ENCODE measurements at regions not wholly inside any gene's neighbourhood (a gene's known extent, or its start where the extent isn't known, plus 50 kb on each side); places are given as distances from the start of the nearest gene placed in this dataset.

- Histone ChIP-seq H3K4me1 (ENCODE audit: control insufficient read depth in 2 of 2, insufficient read depth in 1 of 2, low read depth in 1 of 2, low read length in 2 of 2) (peaks cover 0 to 9% of the 10 kb centered on the region in 2 donors), H3K9me3 (replicated peaks in 1 of 2; ENCODE audit: control insufficient read depth in 2 of 2, insufficient read depth in 1 of 2, low read depth in 1 of 2, low read length in 2 of 2) (peaks cover 0 to 1% of the 10 kb centered on the region in 2 donors), H3K9ac (ENCODE audit: low read depth, low read length, poor library complexity) (no peak overlapping the region), H3K27me3 (ENCODE audit: control insufficient read depth in 3 of 3, insufficient read depth in 3 of 3, low read depth in 1 of 3, low read length in 3 of 3) (peaks cover 0 to 7% (median 0%) of the 10 kb centered on the region in 3 experiments), H2AK5ac (ENCODE audit: low read depth, low read length) (no peak overlapping the region), H3K4ac (ENCODE audit: low read length) (no peak overlapping the region), H2BK15ac (ENCODE audit: low read length) (no peak overlapping the region), H3K36me3 (replicated peaks in 1 of 2; ENCODE audit: control insufficient read depth in 2 of 2, insufficient read depth in 2 of 2, low read length in 2 of 2) (no peaks in the 10 kb centered on the region), H2BK120ac (ENCODE audit: low read depth, low read length) (no peak overlapping the region), H3K79me1 (ENCODE audit: low read depth, low read length) (no peaks in the 10 kb centered on the region), H3K4me3 (ENCODE audit: low read length in 2 of 2) (no peak overlapping the region), H3K4me2 (ENCODE audit: insufficient read depth, low read length, poor library complexity, severe bottlenecking) (no peak overlapping the region), H4K91ac (ENCODE audit: low read depth, low read length, poor library complexity) (no peak overlapping the region), H2BK12ac (ENCODE audit: low read length) (no peak overlapping the region), H3K18ac (ENCODE audit: low read length) (no peak overlapping the region), H2AFZ (ENCODE audit: low read length) (no peak overlapping the region), H3K23ac (ENCODE audit: low read depth, low read length, poor library complexity) (no peak overlapping the region), H2BK5ac (ENCODE audit: low read length) (no peak overlapping the region), H4K8ac (ENCODE audit: low read depth, low read length) (no peak overlapping the region), H3K14ac (ENCODE audit: low read length) (no peak overlapping the region), H3K27ac (replicated peaks; ENCODE audit: low read length) (no peak overlapping the region)
- WGBS, 2 donors (ENCODE audit: extremely low coverage in 2 of 2, insufficient read length in 2 of 2, insufficient replicate concordance in 1 of 2), result no CpG with 5 or more reads among the region's 2 CpGs
- no peak for DNase-seq (ENCODE audit: low spot score)
Measured at GRCh38 chr14:94977016-94977415, 180.3 kb downstream of the DICER1 start.

- Histone ChIP-seq H2BK12ac (ENCODE audit: low read length) (no peak overlapping the region), H3K23ac (ENCODE audit: low read depth, low read length, poor library complexity) (no peak overlapping the region), H3K9me3 (replicated peaks in 1 of 2; ENCODE audit: control insufficient read depth in 2 of 2, insufficient read depth in 1 of 2, low read depth in 1 of 2, low read length in 2 of 2) (peaks cover 0 to 1% of the 10 kb centered on the region in 2 donors), H2AFZ (ENCODE audit: low read length) (no peak overlapping the region), H3K27ac (replicated peaks; ENCODE audit: low read length) (no peak overlapping the region), H3K4ac (ENCODE audit: low read length) (no peak overlapping the region), H3K79me1 (ENCODE audit: low read depth, low read length) (no peaks in the 10 kb centered on the region), H3K4me2 (ENCODE audit: insufficient read depth, low read length, poor library complexity, severe bottlenecking) (no peak overlapping the region), H3K27me3 (ENCODE audit: control insufficient read depth in 3 of 3, insufficient read depth in 3 of 3, low read depth in 1 of 3, low read length in 3 of 3) (peaks cover 0 to 7% (median 0%) of the 10 kb centered on the region in 3 experiments), H3K4me3 (ENCODE audit: low read length in 2 of 2) (no peak overlapping the region), H2AK5ac (ENCODE audit: low read depth, low read length) (no peak overlapping the region), H3K18ac (ENCODE audit: low read length) (no peak overlapping the region), H4K91ac (ENCODE audit: low read depth, low read length, poor library complexity) (no peak overlapping the region), H2BK120ac (ENCODE audit: low read depth, low read length) (no peak overlapping the region), H3K36me3 (replicated peaks in 1 of 2; ENCODE audit: control insufficient read depth in 2 of 2, insufficient read depth in 2 of 2, low read length in 2 of 2) (no peaks in the 10 kb centered on the region), H2BK15ac (ENCODE audit: low read length) (no peak overlapping the region), H3K4me1 (ENCODE audit: control insufficient read depth in 2 of 2, insufficient read depth in 1 of 2, low read depth in 1 of 2, low read length in 2 of 2) (peaks cover 0 to 10% of the 10 kb centered on the region in 2 donors), H3K9ac (ENCODE audit: low read depth, low read length, poor library complexity) (no peak overlapping the region), H4K8ac (ENCODE audit: low read depth, low read length) (no peak overlapping the region), H2BK5ac (ENCODE audit: low read length) (no peak overlapping the region), H3K14ac (ENCODE audit: low read length) (no peak overlapping the region)
- no CpG with 5 or more reads among the region's 1 CpG for WGBS, 2 donors (ENCODE audit: extremely low coverage in 2 of 2, insufficient read length in 2 of 2, insufficient replicate concordance in 1 of 2)
- no peak for DNase-seq (ENCODE audit: low spot score)
Measured at GRCh38 chr14:94975366-94975765, 182.0 kb downstream of the DICER1 start.

DNA sequence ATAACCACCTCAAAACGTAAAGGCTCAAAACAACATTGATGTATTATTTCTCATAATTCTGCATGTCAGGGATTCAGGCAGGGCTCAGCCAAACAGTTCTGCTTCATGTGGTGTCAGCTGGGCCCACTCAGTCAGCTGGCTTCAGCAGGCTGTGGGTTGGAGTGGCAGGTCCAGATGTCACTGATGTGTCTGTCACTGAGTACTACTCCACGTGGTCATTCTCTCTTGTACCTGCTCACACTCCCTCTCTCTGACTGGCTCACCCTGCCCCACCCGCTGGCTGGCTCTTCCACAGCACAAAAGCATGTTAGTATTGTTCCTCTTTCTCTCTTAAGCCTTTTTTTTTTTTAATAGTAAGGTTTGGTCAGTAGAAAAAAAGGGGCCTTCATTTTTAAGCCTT, 182.4 kb downstream of the DICER1 start:
- WGBS, 2 donors (ENCODE audit: extremely low coverage in 2 of 2, insufficient read length in 2 of 2, insufficient replicate concordance in 1 of 2), result no CpG with 5 or more reads among the region's 3 CpGs
- Histone ChIP-seq H3K79me1 (ENCODE audit: low read depth, low read length) (no peaks in the 10 kb centered on the region), H2BK15ac (ENCODE audit: low read length) (no peak overlapping the region), H2AFZ (ENCODE audit: low read length) (no peak overlapping the region), H2BK12ac (ENCODE audit: low read length) (no peak overlapping the region), H2BK5ac (ENCODE audit: low read length) (no peak overlapping the region), H2AK5ac (ENCODE audit: low read depth, low read length) (no peak overlapping the region), H3K4me3 (ENCODE audit: low read length in 2 of 2) (no peak overlapping the region), H4K91ac (ENCODE audit: low read depth, low read length, poor library complexity) (no peak overlapping the region), H3K18ac (ENCODE audit: low read length) (no peak overlapping the region), H3K9ac (ENCODE audit: low read depth, low read length, poor library complexity) (no peak overlapping the region), H2BK120ac (ENCODE audit: low read depth, low read length) (no peak overlapping the region), H3K4me1 (ENCODE audit: control insufficient read depth in 2 of 2, insufficient read depth in 1 of 2, low read depth in 1 of 2, low read length in 2 of 2) (peaks cover 0 to 6% of the 10 kb centered on the region in 2 donors), H3K14ac (ENCODE audit: low read length) (no peak overlapping the region), H3K4ac (ENCODE audit: low read length) (no peak overlapping the region), H3K36me3 (replicated peaks in 1 of 2; ENCODE audit: control insufficient read depth in 2 of 2, insufficient read depth in 2 of 2, low read length in 2 of 2) (no peaks in the 10 kb centered on the region), H3K27me3 (ENCODE audit: control insufficient read depth in 3 of 3, insufficient read depth in 3 of 3, low read depth in 1 of 3, low read length in 3 of 3) (peaks cover 0 to 7% (median 0%) of the 10 kb centered on the region in 3 experiments), H3K27ac (replicated peaks; ENCODE audit: low read length) (no peak overlapping the region), H4K8ac (ENCODE audit: low read depth, low read length) (no peak overlapping the region), H3K23ac (ENCODE audit: low read depth, low read length, poor library complexity) (no peak overlapping the region), H3K9me3 (replicated peaks in 1 of 2; ENCODE audit: control insufficient read depth in 2 of 2, insufficient read depth in 1 of 2, low read depth in 1 of 2, low read length in 2 of 2) (peaks cover 0 to 1% of the 10 kb centered on the region in 2 donors), H3K4me2 (ENCODE audit: insufficient read depth, low read length, poor library complexity, severe bottlenecking) (no peak overlapping the region)
- DNase-seq (ENCODE audit: low spot score), result no peak

- H3K4me2 ChIP-seq (ENCODE audit: insufficient read depth, low read length, poor library complexity, severe bottlenecking), result no peak overlapping the region
Measured at GRCh38 chr14:94974422-94974821, 182.9 kb downstream of the DICER1 start.

More at GRCh38 chr14:94974422-94974821, 182.9 kb downstream of the DICER1 start:
- no peak overlapping the region for H2AK5ac ChIP-seq (ENCODE audit: low read depth, low read length)
- no peak overlapping the region for H3K14ac ChIP-seq (ENCODE audit: low read length)
- no peak overlapping the region for H3K4me3 ChIP-seq (ENCODE audit: low read length in 2 of 2)
- no peak overlapping the region for H3K23ac ChIP-seq (ENCODE audit: low read depth, low read length, poor library complexity)
- no peak overlapping the region for H4K8ac ChIP-seq (ENCODE audit: low read depth, low read length)
- no peak overlapping the region for H4K91ac ChIP-seq (ENCODE audit: low read depth, low read length, poor library complexity)
- WGBS, 2 donors (ENCODE audit: extremely low coverage in 2 of 2, insufficient read length in 2 of 2, insufficient replicate concordance in 1 of 2), result no CpG with 5 or more reads among the region's 2 CpGs
- no peak for DNase-seq (ENCODE audit: low spot score)
- H3K4me1 ChIP-seq (ENCODE audit: control insufficient read depth in 2 of 2, insufficient read depth in 1 of 2, low read depth in 1 of 2, low read length in 2 of 2), result peaks cover 0 to 4% of the 10 kb centered on the region in 2 donors
- no peak overlapping the region for H3K27ac ChIP-seq (replicated peaks; ENCODE audit: low read length)
- H2BK12ac ChIP-seq (ENCODE audit: low read length), result no peak overlapping the region
- no peak overlapping the region for H2BK5ac ChIP-seq (ENCODE audit: low read length)
- H3K79me1 ChIP-seq (ENCODE audit: low read depth, low read length), result no peaks in the 10 kb centered on the region
- no peaks in the 10 kb centered on the region for H3K36me3 ChIP-seq (replicated peaks in 1 of 2; ENCODE audit: control insufficient read depth in 2 of 2, insufficient read depth in 2 of 2, low read length in 2 of 2)
- H3K9me3 ChIP-seq (replicated peaks in 1 of 2; ENCODE audit: control insufficient read depth in 2 of 2, insufficient read depth in 1 of 2, low read depth in 1 of 2, low read length in 2 of 2), result peaks cover 0 to 1% of the 10 kb centered on the region in 2 donors
- H3K9ac ChIP-seq (ENCODE audit: low read depth, low read length, poor library complexity), result no peak overlapping the region
- peaks cover 0 to 7% (median 0%) of the 10 kb centered on the region in 3 experiments for H3K27me3 ChIP-seq (ENCODE audit: control insufficient read depth in 3 of 3, insufficient read depth in 3 of 3, low read depth in 1 of 3, low read length in 3 of 3)
- H2AFZ ChIP-seq (ENCODE audit: low read length), result no peak overlapping the region
- H3K4ac ChIP-seq (ENCODE audit: low read length), result no peak overlapping the region
- no peak overlapping the region for H2BK120ac ChIP-seq (ENCODE audit: low read depth, low read length)
- H3K18ac ChIP-seq (ENCODE audit: low read length), result no peak overlapping the region
- H2BK15ac ChIP-seq (ENCODE audit: low read length), result no peak overlapping the region

Data from neuronal stem cell (in vitro differentiated cells).